ENCODE measurements at regions not wholly inside any gene's neighbourhood (a gene's known extent, or its start where the extent isn't known, plus 50 kb on each side); places are given as distances from the start of the nearest gene placed in this dataset.

GRCh38 chr10:52485462-52485861 is 171.4 kb downstream of the DKK1 start:
- TF ChIP-seq, protein P1, sequence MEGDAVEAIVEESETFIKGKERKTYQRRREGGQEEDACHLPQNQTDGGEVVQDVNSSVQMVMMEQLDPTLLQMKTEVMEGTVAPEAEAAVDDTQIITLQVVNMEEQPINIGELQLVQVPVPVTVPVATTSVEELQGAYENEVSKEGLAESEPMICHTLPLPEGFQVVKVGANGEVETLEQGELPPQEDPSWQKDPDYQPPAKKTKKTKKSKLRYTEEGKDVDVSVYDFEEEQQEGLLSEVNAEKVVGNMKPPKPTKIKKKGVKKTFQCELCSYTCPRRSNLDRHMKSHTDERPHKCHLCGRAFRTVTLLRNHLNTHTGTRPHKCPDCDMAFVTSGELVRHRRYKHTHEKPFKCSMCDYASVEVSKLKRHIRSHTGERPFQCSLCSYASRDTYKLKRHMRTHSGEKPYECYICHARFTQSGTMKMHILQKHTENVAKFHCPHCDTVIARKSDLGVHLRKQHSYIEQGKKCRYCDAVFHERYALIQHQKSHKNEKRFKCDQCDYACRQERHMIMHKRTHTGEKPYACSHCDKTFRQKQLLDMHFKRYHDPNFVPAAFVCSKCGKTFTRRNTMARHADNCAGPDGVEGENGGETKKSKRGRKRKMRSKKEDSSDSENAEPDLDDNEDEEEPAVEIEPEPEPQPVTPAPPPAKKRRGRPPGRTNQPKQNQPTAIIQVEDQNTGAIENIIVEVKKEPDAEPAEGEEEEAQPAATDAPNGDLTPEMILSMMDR (IDR thresholded peaks at IDR 0.05 in 8 of 11, conservative IDR thresholded peaks at IDR 0.05 in 3 of 11) = no peak
- TF ChIP-seq POLR2AphosphoS5 (IDR thresholded peaks at IDR 0.05) = no peak
